ENCODE measurements at regions not wholly inside any gene's neighbourhood (a gene's known extent, or its start where the extent isn't known, plus 50 kb on each side); places are given as distances from the start of the nearest gene placed in this dataset.

- H3K79me2 ChIP-seq (ENCODE audit: control insufficient read depth, insufficient read depth, low read length): no peaks in the 10 kb centered on the region
- Mint-ChIP-seq H3K4me3 (no peak overlapping the region), H3K9me3 (ENCODE audit: insufficient read depth) (peaks cover 4% of the 10 kb centered on the region), H3K4me1 (no peaks in the 10 kb centered on the region), H3K27ac (no peak overlapping the region), H3K27me3 (no peaks in the 10 kb centered on the region)
- no peak for TF ChIP-seq CTCF (IDR thresholded peaks at IDR 0.05)
- no peak for TF ChIP-seq EZH2 (IDR thresholded peaks at IDR 0.05; ENCODE audit: borderline replicate concordance, insufficient read depth, low read depth, low read length, poor library complexity, severe bottlenecking)
- no peaks in the 10 kb centered on the region for H4K20me1 ChIP-seq (ENCODE audit: control insufficient read depth, insufficient read depth, low read length, poor library complexity, severe bottlenecking)
- no peaks in the 10 kb centered on the region for H3K27me3 ChIP-seq (replicated peaks in 1 of 4; ENCODE audit: control extremely low read depth in 1 of 4, control insufficient read depth in 3 of 4, insufficient read depth in 4 of 4, low read length in 3 of 4)
- H3K36me3 ChIP-seq (replicated peaks in 1 of 2; ENCODE audit: control extremely low read depth in 1 of 2, control insufficient read depth in 1 of 2, extremely low read depth in 1 of 2, insufficient read depth in 2 of 2, low read length in 1 of 2): no peaks in the 10 kb centered on the region
- H3K27ac ChIP-seq (ENCODE audit: low read length in 2 of 2): no peak overlapping the region
- H3K9ac ChIP-seq (ENCODE audit: low read length): no peak overlapping the region
- H3K9me3 ChIP-seq (ENCODE audit: control extremely low read depth in 1 of 3, control insufficient read depth in 2 of 3, insufficient read depth in 1 of 3, low read length in 2 of 3): peaks cover 0 to 3% (median 1%) of the 10 kb centered on the region in 3 donors
- CTCF ChIA-PET: no interaction called here
- WGBS (ENCODE audit: insufficient coverage): no CpG with 5 or more reads among the region's 2 CpGs
- DNase-seq: no peak
- ATAC-seq (ENCODE audit: low read depth): no peak
- POLR2A ChIA-PET: no interaction called here
- intact Hi-C loops (cut with micrococcal nuclease): no loop called here
- H3K4me3 ChIP-seq (ENCODE audit: control extremely low read depth in 1 of 5, extremely low read depth in 1 of 5, insufficient read depth in 1 of 5, low read depth in 2 of 5, low read length in 4 of 5): no peak overlapping the region
- H2AFZ ChIP-seq (ENCODE audit: insufficient read depth, low read depth, low read length, poor library complexity, severe bottlenecking): no peak overlapping the region
- no peaks in the 10 kb centered on the region for H3K4me1 ChIP-seq (ENCODE audit: control insufficient read depth in 2 of 2, insufficient read depth in 2 of 2, low read length in 2 of 2)
- no peak overlapping the region for H3K4me2 ChIP-seq (replicated peaks; ENCODE audit: low read depth, low read length, poor library complexity, severe bottlenecking)
Observed at GRCh38 chr10:111879969-111880368, 303.6 kb downstream of the GPAM start.

- Mint-ChIP-seq H3K27me3 (no peaks in the 10 kb centered on the region), H3K9me3 (ENCODE audit: insufficient read depth) (peaks cover 2% of the 10 kb centered on the region), H3K4me1 (no peaks in the 10 kb centered on the region), H3K4me3 (no peak overlapping the region), H3K27ac (no peak overlapping the region)
- no peak for TF ChIP-seq EZH2 (IDR thresholded peaks at IDR 0.05; ENCODE audit: borderline replicate concordance, insufficient read depth, low read depth, low read length, poor library complexity, severe bottlenecking)
- no peak for TF ChIP-seq CTCF (IDR thresholded peaks at IDR 0.05)
- H3K27me3 ChIP-seq (replicated peaks in 1 of 4; ENCODE audit: control extremely low read depth in 1 of 4, control insufficient read depth in 3 of 4, insufficient read depth in 4 of 4, low read length in 3 of 4): no peaks in the 10 kb centered on the region
- H3K36me3 ChIP-seq (replicated peaks in 1 of 2; ENCODE audit: control extremely low read depth in 1 of 2, control insufficient read depth in 1 of 2, extremely low read depth in 1 of 2, insufficient read depth in 2 of 2, low read length in 1 of 2): no peaks in the 10 kb centered on the region
- DNase-seq (no peak), ATAC-seq (ENCODE audit: low read depth) (no peak)
- intact Hi-C loops (cut with micrococcal nuclease): no loop called here
- H4K20me1 ChIP-seq (ENCODE audit: control insufficient read depth, insufficient read depth, low read length, poor library complexity, severe bottlenecking): no peaks in the 10 kb centered on the region
- H2AFZ ChIP-seq (ENCODE audit: insufficient read depth, low read depth, low read length, poor library complexity, severe bottlenecking): no peak overlapping the region
- H3K9me3 ChIP-seq (ENCODE audit: control extremely low read depth in 1 of 3, control insufficient read depth in 2 of 3, insufficient read depth in 1 of 3, low read length in 2 of 3): no peaks in the 10 kb centered on the region
- ChIA-PET CTCF (no interaction called here), POLR2A (no interaction called here)
- H3K79me2 ChIP-seq (ENCODE audit: control insufficient read depth, insufficient read depth, low read length): no peaks in the 10 kb centered on the region
- H3K9ac ChIP-seq (ENCODE audit: low read length): no peak overlapping the region
- WGBS (ENCODE audit: insufficient coverage): no CpG with 5 or more reads among the region's 1 CpG
- no peak overlapping the region for H3K4me2 ChIP-seq (replicated peaks; ENCODE audit: low read depth, low read length, poor library complexity, severe bottlenecking)
- H3K27ac ChIP-seq (ENCODE audit: low read length in 2 of 2): no peak overlapping the region
- no peaks in the 10 kb centered on the region for H3K4me1 ChIP-seq (ENCODE audit: control insufficient read depth in 2 of 2, insufficient read depth in 2 of 2, low read length in 2 of 2)
- no peak overlapping the region for H3K4me3 ChIP-seq (ENCODE audit: control extremely low read depth in 1 of 5, extremely low read depth in 1 of 5, insufficient read depth in 1 of 5, low read depth in 2 of 5, low read length in 4 of 5)
Observed at GRCh38 chr10:111885046-111885445, 298.5 kb downstream of the GPAM start.
